Astrocyte (in vitro differentiated cells and primary cell): ENCODE measurements at regions not wholly inside any gene's neighbourhood (a gene's known extent, or its start where the extent isn't known, plus 50 kb on each side); places are given as distances from the start of the nearest gene placed in this dataset.

Source experiments
- CTCF ChIP-seq: IDR thresholded peaks from 2 replicates; pipeline ENCODE4 v1.5.1; 2011; ENCODE audit warnings: low read depth, mild to moderate bottlenecking, inconsistent platforms, low read length, moderate library complexity; ENCODE audit not compliant: insufficient read depth
- EZH2 ChIP-seq: IDR thresholded peaks from 2 replicates; pipeline ENCODE4 v1.6.1; 2012; ENCODE audit warnings: mild to moderate bottlenecking, low read length, inconsistent platforms; ENCODE audit not compliant: insufficient read depth

DNA sequence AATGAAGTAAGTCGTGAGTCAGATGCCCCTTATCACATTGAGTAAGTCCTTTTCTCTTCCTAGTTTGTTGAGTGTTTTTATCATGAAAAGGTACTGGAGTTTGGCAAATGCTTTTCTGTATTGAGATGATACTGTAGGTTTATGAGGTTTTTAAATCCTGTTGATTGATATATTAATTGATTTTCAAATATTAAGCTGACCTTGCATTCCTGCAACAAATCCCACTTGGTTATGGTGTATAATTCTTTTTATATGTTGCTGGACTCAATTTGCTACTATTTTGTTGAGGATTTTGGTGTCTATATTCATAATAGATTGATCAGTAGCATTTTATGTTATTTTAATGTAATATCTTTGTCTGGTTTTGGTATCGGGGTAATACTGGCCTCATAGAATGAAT is 81.0 kb upstream of the BNC2 start:
- TF ChIP-seq CTCF (no peak), EZH2 (no peak)
